HEK293 (cell line): ENCODE measurements at regions not wholly inside any gene's neighbourhood (a gene's known extent, or its start where the extent isn't known, plus 50 kb on each side); places are given as distances from the start of the nearest gene placed in this dataset.

ENCODE experiments used
- CTCF ChIA-PET: fragments of 350-600 bp; formaldehyde crosslinking; extraction: SDS; loops from one replicate; lab custom pipeline; 2021; ENCODE audit warnings: antibody characterized with exemption; lab: Yijun Ruan, JAX
- POLR2A ChIA-PET: fragments of 300-600 bp; formaldehyde crosslinking; extraction: SDS; loops from one replicate; lab custom pipeline; 2020; ENCODE audit warnings: antibody characterized with exemption, inconsistent platforms; lab: Yijun Ruan, JAX
- H3K27ac ChIP-seq: fragments of 200-500 bp; sonication (Bioruptor generic); 2 replicates; pipeline ENCODE4 v1.5.1; 2014; ENCODE audit warnings: low read depth, low read length, control low read depth, inconsistent platforms; ENCODE audit errors: extremely low read depth
- H3K36me3 ChIP-seq, 2 experiments: fragments of 200-500 bp in 1 of 2; sonication (Bioruptor generic) in 1 of 2; 1 replicate in 1 of 2; 2 replicates in 1 of 2; pipeline ENCODE4 v1.5.1; 2014 to 2017; ENCODE audit warnings: inconsistent platforms in 2 of 2, low read length in 2 of 2; ENCODE audit not compliant: control insufficient read depth in 2 of 2, insufficient read depth in 1 of 2
- H3K4me1 ChIP-seq: fragments of 200-500 bp; sonication (Bioruptor generic); 2 replicates; pipeline ENCODE4 v1.5.1; 2014; ENCODE audit warnings: mild to moderate bottlenecking, low read length, inconsistent platforms; ENCODE audit not compliant: control insufficient read depth, insufficient read depth
- H3K4me3 ChIP-seq: 2 replicates; pipeline ENCODE4 v1.5.1; 2011; ENCODE audit warnings: low read depth, mild to moderate bottlenecking, control low read depth, low read length, moderate library complexity
- H3K9me3 ChIP-seq: fragments of 200-500 bp; sonication (Bioruptor generic); 2 replicates; pipeline ENCODE4 v1.5.1; 2014; ENCODE audit warnings: low read depth, low read length, inconsistent platforms; ENCODE audit not compliant: control insufficient read depth, insufficient read depth
- BCL11B ChIP-seq: fragments of 450-650 bp; formaldehyde crosslinking; IDR thresholded peaks from 2 replicates; pipeline ENCODE4 v1.5.1; 2016; ENCODE audit warnings: low read depth, missing biosample characterization, missing genetic modification characterization
- PRDM1 ChIP-seq: fragments of 450-650 bp; formaldehyde crosslinking; IDR thresholded peaks from 2 replicates; pipeline ENCODE4; 2016; ENCODE audit warnings: missing biosample characterization, missing genetic modification characterization
- REST ChIP-seq: fragments of 450-650 bp; formaldehyde crosslinking; IDR thresholded peaks from 2 replicates; pipeline ENCODE4 v1.5.1; 2016; ENCODE audit warnings: missing biosample characterization, missing genetic modification characterization
- WT1 ChIP-seq: fragments of 450-650 bp; formaldehyde crosslinking; IDR thresholded peaks from 2 replicates; pipeline ENCODE4 v1.5.1; 2016; ENCODE audit warnings: missing biosample characterization, missing genetic modification characterization
- ZBTB6 ChIP-seq: fragments of 450-650 bp; formaldehyde crosslinking; IDR thresholded peaks from 2 replicates; pipeline ENCODE4 v1.5.1; 2017; ENCODE audit warnings: missing biosample characterization, missing genetic modification characterization
- ZBTB7A ChIP-seq: fragments of 450-650 bp; formaldehyde crosslinking; IDR thresholded peaks from 2 replicates; pipeline ENCODE4 v1.5.1; 2016; ENCODE audit warnings: low read depth, missing biosample characterization, missing genetic modification characterization
- ZNF138 ChIP-seq: fragments of 450-650 bp; formaldehyde crosslinking; IDR thresholded peaks from 2 replicates; pipeline ENCODE4 v1.5.1; 2016; ENCODE audit warnings: missing biosample characterization, missing genetic modification characterization, borderline replicate concordance
- ZNF174 ChIP-seq: fragments of 450-650 bp; formaldehyde crosslinking; IDR thresholded peaks from 2 replicates; pipeline ENCODE4 v1.5.0; 2017; ENCODE audit warnings: missing biosample characterization, mild to moderate bottlenecking, missing genetic modification characterization
- ZNF24 ChIP-seq: fragments of 450-650 bp; formaldehyde crosslinking; IDR thresholded peaks from 2 replicates; pipeline ENCODE4 v1.5.1; 2016; ENCODE audit warnings: missing biosample characterization, missing genetic modification characterization
- ZNF324 ChIP-seq: fragments of 450-650 bp; formaldehyde crosslinking; IDR thresholded peaks from 2 replicates; pipeline ENCODE4 v1.5.1; 2016; ENCODE audit warnings: missing biosample characterization, missing genetic modification characterization
- ZNF366 ChIP-seq: fragments of 450-650 bp; formaldehyde crosslinking; conservative IDR thresholded peaks from 2 replicates; pipeline ENCODE4 v1.5.1; 2016; ENCODE audit warnings: missing biosample characterization, missing genetic modification characterization
- ZNF416 ChIP-seq: fragments of 450-650 bp; formaldehyde crosslinking; IDR thresholded peaks from 2 replicates; pipeline ENCODE4 v1.5.1; 2016; ENCODE audit warnings: missing biosample characterization, missing genetic modification characterization
- ZNF549 ChIP-seq: fragments of 450-650 bp; IDR thresholded peaks from 2 replicates; pipeline ENCODE4 v1.5.1; 2018; ENCODE audit warnings: missing biosample characterization, missing genetic modification characterization, mild to moderate bottlenecking, inconsistent platforms, moderate library complexity
- ZNF555 ChIP-seq: fragments of 450-650 bp; formaldehyde crosslinking; conservative IDR thresholded peaks from 2 replicates; pipeline ENCODE4 v1.5.1; 2017; ENCODE audit warnings: missing biosample characterization, mild to moderate bottlenecking, missing genetic modification characterization, inconsistent platforms
- ZNF558 ChIP-seq: fragments of 450-650 bp; formaldehyde crosslinking; IDR thresholded peaks from 2 replicates; pipeline ENCODE4 v1.5.1; 2016; ENCODE audit warnings: missing biosample characterization, missing genetic modification characterization
- ZNF580 ChIP-seq: fragments of 450-650 bp; formaldehyde crosslinking; IDR thresholded peaks from 2 replicates; pipeline ENCODE4 v1.5.1; 2016; ENCODE audit warnings: missing biosample characterization, missing genetic modification characterization
- ZNF596 ChIP-seq: fragments of 450-650 bp; IDR thresholded peaks from 2 replicates; pipeline ENCODE4 v1.5.0; 2018; ENCODE audit warnings: missing biosample characterization, mild to moderate bottlenecking, missing genetic modification characterization, moderate library complexity
- ZNF76 ChIP-seq: fragments of 450-650 bp; formaldehyde crosslinking; IDR thresholded peaks from 2 replicates; pipeline ENCODE4; 2016; ENCODE audit warnings: low read depth, missing biosample characterization, missing genetic modification characterization, borderline replicate concordance
- ZSCAN16 ChIP-seq: fragments of 450-650 bp; formaldehyde crosslinking; IDR thresholded peaks from 2 replicates; pipeline ENCODE4 v1.5.1; 2016; ENCODE audit warnings: missing biosample characterization, missing genetic modification characterization
- TF ChIP-seq, protein P1 (sequence below): fragments of 450-650 bp; formaldehyde crosslinking; IDR thresholded peaks from 2 replicates; pipeline ENCODE4 v1.5.1; 2016; ENCODE audit warnings: missing biosample characterization, missing genetic modification characterization
- TF ChIP-seq, protein P2 (sequence below): fragments of 450-650 bp; formaldehyde crosslinking; IDR thresholded peaks from 2 replicates; pipeline ENCODE4 v1.5.1; 2016; ENCODE audit warnings: missing biosample characterization, missing genetic modification characterization
- TF ChIP-seq, protein P3 (sequence below): sonication (generic); formaldehyde crosslinking; IDR thresholded peaks from 2 replicates; pipeline ENCODE4 v1.8.1; 2022; ENCODE audit warnings: mild to moderate bottlenecking, moderate library complexity, missing genetic modification reagents

DNA sequence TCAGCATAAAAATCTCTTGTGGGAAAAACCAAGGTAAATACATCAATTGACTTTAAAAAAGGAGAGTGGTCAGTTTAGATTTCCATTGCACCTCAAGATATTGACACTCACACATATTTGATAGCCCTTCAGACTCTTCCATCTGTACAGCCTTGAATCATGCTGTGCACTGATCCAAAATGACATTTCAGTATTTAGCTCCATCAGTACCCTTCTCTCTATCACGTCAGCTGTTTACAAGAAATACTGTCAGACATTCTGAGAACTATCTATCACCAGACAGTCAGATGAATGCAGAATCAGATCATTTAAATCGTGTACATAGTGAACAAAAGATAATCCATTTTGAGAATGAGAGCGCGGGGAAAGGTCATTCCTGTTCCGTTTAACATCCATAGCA, 511.9 kb downstream of the RPL10L start:
- Histone ChIP-seq H3K4me3 (no peak overlapping the region), H3K27ac (no peak overlapping the region)
- no peak for TF ChIP-seq PRDM1
- TF ChIP-seq REST (tag by site-specific recombination): no peak
- TF ChIP-seq ZSCAN16 (tag by site-specific recombination): no peak
- TF ChIP-seq ZNF174: no peak
- no peak for TF ChIP-seq BCL11B (tag by site-specific recombination)
- TF ChIP-seq ZNF138 (tag by site-specific recombination): no peak
- no peak for TF ChIP-seq ZNF366 (tag by site-specific recombination)
- no peak for TF ChIP-seq ZNF324 (tag by site-specific recombination)
- TF ChIP-seq ZNF24: no peak
- TF ChIP-seq ZNF580 (tag by site-specific recombination): no peak
- TF ChIP-seq, all 188 proteins: peak for 0
- Histone ChIP-seq H3K4me1 (no peaks in the 10 kb centered on the region), H3K36me3 (no peaks in the 10 kb centered on the region), H3K9me3 (no peaks in the 10 kb centered on the region)
- ChIA-PET POLR2A (no interaction called here), CTCF (no interaction called here)

GRCh38 chr14:46137786-46138185, 513.8 kb downstream of the RPL10L start:
- Histone ChIP-seq H3K9me3 (no peaks in the 10 kb centered on the region), H3K4me1 (no peaks in the 10 kb centered on the region), H3K27ac (no peak overlapping the region), H3K36me3 (no peaks in the 10 kb centered on the region), H3K4me3 (no peak overlapping the region)
- CTCF ChIA-PET: no interaction called here
- POLR2A ChIA-PET: no interaction called here
- TF ChIP-seq ZNF549 (tag by site-specific recombination) (no peak), ZBTB6 (no peak), ZNF596 (tag by site-specific recombination) (no peak), ZNF416 (no peak), ZNF558 (tag by site-specific recombination) (no peak), ZNF76 (tag by site-specific recombination) (no peak)

GRCh38 chr14:46136456-46136855, 515.1 kb downstream of the RPL10L start:
- CTCF ChIA-PET: no interaction called here
- Histone ChIP-seq H3K9me3 (no peaks in the 10 kb centered on the region), H3K4me3 (no peak overlapping the region), H3K36me3 (no peaks in the 10 kb centered on the region), H3K27ac (no peak overlapping the region), H3K4me1 (no peaks in the 10 kb centered on the region)
- POLR2A ChIA-PET: no interaction called here
- TF ChIP-seq, protein P1, sequence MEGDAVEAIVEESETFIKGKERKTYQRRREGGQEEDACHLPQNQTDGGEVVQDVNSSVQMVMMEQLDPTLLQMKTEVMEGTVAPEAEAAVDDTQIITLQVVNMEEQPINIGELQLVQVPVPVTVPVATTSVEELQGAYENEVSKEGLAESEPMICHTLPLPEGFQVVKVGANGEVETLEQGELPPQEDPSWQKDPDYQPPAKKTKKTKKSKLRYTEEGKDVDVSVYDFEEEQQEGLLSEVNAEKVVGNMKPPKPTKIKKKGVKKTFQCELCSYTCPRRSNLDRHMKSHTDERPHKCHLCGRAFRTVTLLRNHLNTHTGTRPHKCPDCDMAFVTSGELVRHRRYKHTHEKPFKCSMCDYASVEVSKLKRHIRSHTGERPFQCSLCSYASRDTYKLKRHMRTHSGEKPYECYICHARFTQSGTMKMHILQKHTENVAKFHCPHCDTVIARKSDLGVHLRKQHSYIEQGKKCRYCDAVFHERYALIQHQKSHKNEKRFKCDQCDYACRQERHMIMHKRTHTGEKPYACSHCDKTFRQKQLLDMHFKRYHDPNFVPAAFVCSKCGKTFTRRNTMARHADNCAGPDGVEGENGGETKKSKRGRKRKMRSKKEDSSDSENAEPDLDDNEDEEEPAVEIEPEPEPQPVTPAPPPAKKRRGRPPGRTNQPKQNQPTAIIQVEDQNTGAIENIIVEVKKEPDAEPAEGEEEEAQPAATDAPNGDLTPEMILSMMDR (tag by site-specific recombination): no peak
- TF ChIP-seq WT1 (no peak), ZBTB7A (tag by site-specific recombination) (no peak), ZNF555 (no peak)
- TF ChIP-seq, protein P2, sequence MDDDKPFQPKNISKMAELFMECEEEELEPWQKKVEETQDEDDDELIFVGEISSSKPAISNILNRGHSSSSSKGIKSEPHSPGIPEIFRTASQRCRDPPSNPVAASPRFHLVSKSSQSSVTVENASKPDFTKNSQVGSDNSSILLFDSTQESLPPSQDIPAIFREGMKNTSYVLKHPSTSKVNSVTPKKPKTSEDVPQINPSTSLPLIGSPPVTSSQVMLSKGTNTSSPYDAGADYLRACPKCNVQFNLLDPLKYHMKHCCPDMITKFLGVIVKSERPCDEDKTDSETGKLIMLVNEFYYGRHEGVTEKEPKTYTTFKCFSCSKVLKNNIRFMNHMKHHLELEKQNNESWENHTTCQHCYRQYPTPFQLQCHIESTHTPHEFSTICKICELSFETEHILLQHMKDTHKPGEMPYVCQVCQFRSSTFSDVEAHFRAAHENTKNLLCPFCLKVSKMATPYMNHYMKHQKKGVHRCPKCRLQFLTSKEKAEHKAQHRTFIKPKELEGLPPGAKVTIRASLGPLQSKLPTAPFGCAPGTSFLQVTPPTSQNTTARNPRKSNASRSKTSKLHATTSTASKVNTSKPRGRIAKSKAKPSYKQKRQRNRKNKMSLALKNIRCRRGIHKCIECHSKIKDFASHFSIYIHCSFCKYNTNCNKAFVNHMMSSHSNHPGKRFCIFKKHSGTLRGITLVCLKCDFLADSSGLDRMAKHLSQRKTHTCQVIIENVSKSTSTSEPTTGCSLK (tag by site-specific recombination): no peak
- TF ChIP-seq, protein P3, sequence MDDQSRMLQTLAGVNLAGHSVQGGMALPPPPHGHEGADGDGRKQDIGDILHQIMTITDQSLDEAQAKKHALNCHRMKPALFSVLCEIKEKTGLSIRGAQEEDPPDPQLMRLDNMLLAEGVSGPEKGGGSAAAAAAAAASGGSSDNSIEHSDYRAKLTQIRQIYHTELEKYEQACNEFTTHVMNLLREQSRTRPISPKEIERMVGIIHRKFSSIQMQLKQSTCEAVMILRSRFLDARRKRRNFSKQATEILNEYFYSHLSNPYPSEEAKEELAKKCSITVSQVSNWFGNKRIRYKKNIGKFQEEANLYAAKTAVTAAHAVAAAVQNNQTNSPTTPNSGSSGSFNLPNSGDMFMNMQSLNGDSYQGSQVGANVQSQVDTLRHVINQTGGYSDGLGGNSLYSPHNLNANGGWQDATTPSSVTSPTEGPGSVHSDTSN (CRISPR knock-in tag): no peak
